K562 (cell line): ENCODE measurements at regions not wholly inside any gene's neighbourhood (a gene's known extent, or its start where the extent isn't known, plus 50 kb on each side); places are given as distances from the start of the nearest gene placed in this dataset.

Experiments
- ATAC-seq: fragments of 200-7000 bp; cut with Tn5 transposase; 3 replicates; pipeline ENCODE4 v1.9.1; 2020; ENCODE audit warnings: moderate library complexity
- BruUV-seq: library from RNA; stranded (reverse); fragments of 400-500 nt; replicated peaks from 2 replicates; lab custom pipeline; 2021; lab: Mats Ljungman, UMichigan
- CTCF ChIA-PET: fragments of 300-600 bp; formaldehyde crosslinking; extraction: SDS; loops from one replicate; lab custom pipeline; 2021; ENCODE audit warnings: low intra/inter-chr PET ratio; lab: Yijun Ruan, JAX
- POLR2A ChIA-PET: fragments of 300-600, 350-650 bp; sonication (Branson Sonifier 250); formaldehyde crosslinking; extraction: SDS; loops from one replicate; lab custom pipeline; 2021; ENCODE audit warnings: antibody characterized with exemption, inconsistent platforms; lab: Yijun Ruan, JAX
- DNase-seq, 4 experiments: peaks; one replicate each; pipeline versions ENCODE4 v3.0.0 to v3.0.0-alpha.2; 2011 to 2018; ENCODE audit warnings: low spot score in 3 of 4, mixed read lengths in 3 of 4; ENCODE audit errors: extremely low read depth in 1 of 4
- FAIRE-seq: peaks from 2 replicates; lab custom pipeline; 2011; peaks lifted over from hg19 to GRCh38; lab: Jason Lieb, UNC
- H2AFZ ChIP-seq: 2 replicates; pipeline ENCODE4 v1.6.0; 2011; ENCODE audit warnings: low read depth, low read length, control low read depth, inconsistent platforms
- H3K27ac ChIP-seq: fragments of 200-600 bp; 3 replicates; pipeline ENCODE4 v1.8.0; 2011; ENCODE audit warnings: low read depth, mild to moderate bottlenecking, control low read depth, inconsistent platforms, low read length, moderate library complexity, mixed read lengths; ENCODE audit errors: extremely low read depth
- H3K27me3 ChIP-seq, 2 experiments: fragments of 300-600 bp in 1 of 2; 2 replicates in 1 of 2; 3 replicates in 1 of 2; pipeline versions ENCODE4 v1.6.0 to v1.8.0; 2011; ENCODE audit warnings: inconsistent platforms in 2 of 2, low read length in 2 of 2, mild to moderate bottlenecking in 1 of 2, mixed read lengths in 1 of 2, moderate library complexity in 1 of 2; ENCODE audit not compliant: control insufficient read depth in 2 of 2, insufficient read depth in 2 of 2
- H3K36me3 ChIP-seq: fragments of 300-600 bp; 3 replicates; pipeline ENCODE4 v1.8.0; 2011; ENCODE audit warnings: mild to moderate bottlenecking, low read length, inconsistent platforms; ENCODE audit not compliant: control insufficient read depth, insufficient read depth
- H3K4me1 ChIP-seq, 2 experiments: fragments of 200-600 bp in 1 of 2; replicated peaks in 1 of 2; 2 replicates in 1 of 2; 3 replicates in 1 of 2; pipeline versions ENCODE4 v1.5.1 to v1.8.0; 2011; ENCODE audit warnings: inconsistent platforms in 2 of 2, low read length in 2 of 2, mild to moderate bottlenecking in 1 of 2, mixed read lengths in 1 of 2, moderate library complexity in 1 of 2; ENCODE audit not compliant: control insufficient read depth in 2 of 2, insufficient read depth in 2 of 2
- H3K4me2 ChIP-seq: 2 replicates; pipeline ENCODE4 v1.6.1; 2011; ENCODE audit warnings: low read length, control low read depth, inconsistent platforms, mixed read lengths; ENCODE audit not compliant: insufficient read depth
- H3K4me3 ChIP-seq: fragments of 200-600 bp; sonication (generic), shearing (Covaris generic); 2 replicates; pipeline ENCODE4 v1.5.1; 2016; ENCODE audit warnings: control low read depth, inconsistent platforms
- H3K79me2 ChIP-seq: fragments of 200-600 bp; 3 replicates; pipeline ENCODE4 v1.8.0; 2011; ENCODE audit warnings: low read length, inconsistent platforms; ENCODE audit not compliant: control insufficient read depth, insufficient read depth
- H3K9ac ChIP-seq, 2 experiments: 2 replicates each; pipeline versions ENCODE4 v1.6.0 to v1.6.1; 2011; ENCODE audit warnings: low read depth in 2 of 2, low read length in 2 of 2, control low read depth in 1 of 2, inconsistent platforms in 1 of 2, mild to moderate bottlenecking in 1 of 2, mixed read lengths in 1 of 2; ENCODE audit not compliant: insufficient read depth in 1 of 2
- H3K9me1 ChIP-seq: one replicate; pipeline ENCODE4 v1.6.0; 2011; ENCODE audit warnings: inconsistent platforms, mild to moderate bottlenecking, low read length, moderate library complexity; ENCODE audit not compliant: control insufficient read depth, insufficient read depth
- H3K9me3 ChIP-seq: replicated peaks from 2 replicates; pipeline ENCODE4 v1.5.1; 2011; ENCODE audit warnings: low read depth, low read length, inconsistent platforms; ENCODE audit not compliant: control insufficient read depth, insufficient read depth
- H4K20me1 ChIP-seq: replicated peaks from 2 replicates; pipeline ENCODE4 v1.6.1; 2011; ENCODE audit warnings: low read length, inconsistent platforms, mixed read lengths; ENCODE audit not compliant: control insufficient read depth, insufficient read depth
- MXI1 ChIP-seq: IDR thresholded peaks from 2 replicates; pipeline ENCODE4 v1.6.1; 2011; ENCODE audit warnings: low read depth, mild to moderate bottlenecking, improper control_type of control experiment, low read length
- SIX5 ChIP-seq, 2 experiments: IDR thresholded peaks; 2 replicates each; pipeline ENCODE4 v1.6.1; 2011; ENCODE audit warnings: low read length in 2 of 2, borderline replicate concordance in 1 of 2, low read depth in 1 of 2, mild to moderate bottlenecking in 1 of 2, moderate library complexity in 1 of 2; ENCODE audit not compliant: insufficient read depth in 1 of 2
- in situ Hi-C: fragments of 300-500 bp; cut with MboI; formaldehyde crosslinking; loops from 4 replicates; pipeline ENCODE4 v1.15.0; 2018; ENCODE audit warnings: inconsistent platforms, mixed read lengths
- intact Hi-C: fragments of 100-400 bp; cut with micrococcal nuclease; formaldehyde crosslinking; loops from 2 replicates; pipeline ENCODE4 v1.14.2; 2022
- TF ChIP-seq, protein P1 (sequence below): fragments of 250-450 bp; sonication (Bioruptor Pico); IDR thresholded peaks from 2 replicates; pipeline ENCODE4 v1.8.0; 2021; ENCODE audit warnings: borderline replicate concordance, mild to moderate bottlenecking, moderate library complexity; ENCODE audit not compliant: poor library complexity, severe bottlenecking
- TF ChIP-seq, protein P2 (sequence below): fragments of 250-450 bp; sonication (Bioruptor Pico); IDR thresholded peaks from 2 replicates; pipeline ENCODE4 v1.5.0; 2022; ENCODE audit warnings: mild to moderate bottlenecking

DNA sequence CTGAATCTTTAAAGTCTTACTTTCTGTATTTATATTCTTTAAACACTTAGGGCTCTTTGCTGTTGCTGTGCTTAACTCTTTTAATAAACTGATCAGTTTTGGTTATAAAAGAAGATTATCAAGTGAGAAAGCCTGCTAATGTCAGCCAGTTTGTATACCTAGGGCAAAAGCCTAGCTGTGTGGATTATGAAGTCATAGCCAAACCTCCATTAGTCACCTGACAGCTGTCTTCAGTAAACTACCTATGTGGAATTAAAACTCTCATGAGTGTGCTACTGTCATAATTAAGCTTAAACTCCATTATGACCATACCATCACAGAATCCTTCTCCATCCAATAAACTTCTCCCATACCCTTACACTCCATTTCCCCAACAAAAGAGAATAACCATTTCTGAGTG is 762.7 kb downstream of the NTRK3 start:
- Histone ChIP-seq H3K9ac (no peak overlapping the region), H3K9me1 (no peaks in the 10 kb centered on the region), H3K36me3 (peaks cover 9% of the 10 kb centered on the region; the same call in 2 of the 3 replicates), H3K79me2 (no peaks in the 10 kb centered on the region), H3K27me3 (no peaks in the 10 kb centered on the region), H3K4me3 (no peak overlapping the region), H3K9me3 (no peaks in the 10 kb centered on the region), H3K27ac (no peak overlapping the region), H4K20me1 (no peaks in the 10 kb centered on the region), H3K4me2 (no peak overlapping the region), H3K4me1 (no peaks in the 10 kb centered on the region), H2AFZ (no peak overlapping the region)
- BruUV-seq = no TSS peak
- intact Hi-C loops (no loop called here), in situ Hi-C loops (no loop called here)
- ChIA-PET CTCF (no interaction called here), POLR2A (interaction anchor here (0.7 kb wide), 1 partner anchor 25 kb away, joined by 3 read pairs; no protein-coding TSS in a partner anchor)
- FAIRE-seq = no peak
- TF ChIP-seq, protein P1, sequence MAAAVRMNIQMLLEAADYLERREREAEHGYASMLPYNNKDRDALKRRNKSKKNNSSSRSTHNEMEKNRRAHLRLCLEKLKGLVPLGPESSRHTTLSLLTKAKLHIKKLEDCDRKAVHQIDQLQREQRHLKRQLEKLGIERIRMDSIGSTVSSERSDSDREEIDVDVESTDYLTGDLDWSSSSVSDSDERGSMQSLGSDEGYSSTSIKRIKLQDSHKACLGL (CRISPR knock-in tag) = no peak
- no peak for TF ChIP-seq MXI1
- TF ChIP-seq, protein P2, sequence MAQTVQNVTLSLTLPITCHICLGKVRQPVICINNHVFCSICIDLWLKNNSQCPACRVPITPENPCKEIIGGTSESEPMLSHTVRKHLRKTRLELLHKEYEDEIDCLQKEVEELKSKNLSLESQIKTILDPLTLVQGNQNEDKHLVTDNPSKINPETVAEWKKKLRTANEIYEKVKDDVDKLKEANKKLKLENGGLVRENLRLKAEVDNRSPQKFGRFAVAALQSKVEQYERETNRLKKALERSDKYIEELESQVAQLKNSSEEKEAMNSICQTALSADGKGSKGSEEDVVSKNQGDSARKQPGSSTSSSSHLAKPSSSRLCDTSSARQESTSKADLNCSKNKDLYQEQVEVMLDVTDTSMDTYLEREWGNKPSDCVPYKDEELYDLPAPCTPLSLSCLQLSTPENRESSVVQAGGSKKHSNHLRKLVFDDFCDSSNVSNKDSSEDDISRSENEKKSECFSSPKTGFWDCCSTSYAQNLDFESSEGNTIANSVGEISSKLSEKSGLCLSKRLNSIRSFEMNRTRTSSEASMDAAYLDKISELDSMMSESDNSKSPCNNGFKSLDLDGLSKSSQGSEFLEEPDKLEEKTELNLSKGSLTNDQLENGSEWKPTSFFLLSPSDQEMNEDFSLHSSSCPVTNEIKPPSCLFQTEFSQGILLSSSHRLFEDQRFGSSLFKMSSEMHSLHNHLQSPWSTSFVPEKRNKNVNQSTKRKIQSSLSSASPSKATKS = no peak
- no peak for TF ChIP-seq SIX5 (IDR thresholded peaks at IDR 0.05; ENCODE audit: borderline replicate concordance in 1 of 2, insufficient read depth in 1 of 2, low read depth in 1 of 2, low read length in 2 of 2)
- DNase-seq = no peak
- ATAC-seq = no peak
